HG03108 (cell line): ENCODE measurements at regions not wholly inside any gene's neighbourhood (a gene's known extent, or its start where the extent isn't known, plus 50 kb on each side); places are given as distances from the start of the nearest gene placed in this dataset.
A peak's percentile ranks its signal among the peaks of the same experiment; 100 is the strongest.

Experiments
- ATAC-seq: cut with Tn5 transposase; IDR thresholded peaks from one replicate; pipeline ENCODE4 v1.9.1; 2021; ENCODE audit warnings: moderate library complexity; ENCODE audit not compliant: unreplicated experiment

- ATAC-seq = no peak
Measured at GRCh38 chr1:36722871-36723270, 240.2 kb upstream of the CSF3R start.

GRCh38 chr1:36721261-36721660, 238.5 kb upstream of the CSF3R start:
- ATAC-seq = no peak

GRCh38 chr1:36717431-36717830, 234.7 kb upstream of the CSF3R start:
- no peak for ATAC-seq

- ATAC-seq = no peak
Measured at GRCh38 chr1:36715797-36716196, 233.1 kb upstream of the CSF3R start.

- ATAC-seq = no peak
Measured at GRCh38 chr1:36714301-36714700, 231.6 kb upstream of the CSF3R start.

- no peak for ATAC-seq
Measured at GRCh38 chr1:36711480-36711879, 228.8 kb upstream of the CSF3R start.

- no peak for ATAC-seq
Measured at GRCh38 chr1:36710951-36711350, 228.2 kb upstream of the CSF3R start.

GRCh38 chr1:36709869-36710481, 227.3 kb upstream of the CSF3R start:
- no peak for ATAC-seq

GRCh38 chr1:36708587-36708986, 225.9 kb upstream of the CSF3R start:
- ATAC-seq = no peak

- ATAC-seq = no peak
Measured at GRCh38 chr1:36707221-36707620, 224.5 kb upstream of the CSF3R start.

GRCh38 chr1:36706416-36706815, 223.7 kb upstream of the CSF3R start:
- ATAC-seq = no peak

- no peak for ATAC-seq
Measured at GRCh38 chr1:36705629-36706028, 222.9 kb upstream of the CSF3R start.

- peak; percentile 63 for ATAC-seq
Measured at GRCh38 chr1:36703526-36704208, 221.0 kb upstream of the CSF3R start.

GRCh38 chr1:36702963-36703362, 220.2 kb upstream of the CSF3R start:
- ATAC-seq = no peak

- ATAC-seq = no peak
Measured at GRCh38 chr1:36699113-36699911, 216.6 kb upstream of the CSF3R start.

- ATAC-seq = no peak
Measured at GRCh38 chr1:36697836-36698605, 215.3 kb upstream of the CSF3R start.

GRCh38 chr1:36696261-36696940, 213.7 kb upstream of the CSF3R start:
- ATAC-seq = no peak

- no peak for ATAC-seq
Measured at GRCh38 chr1:36693603-36694002, 210.9 kb upstream of the CSF3R start.

- no peak for ATAC-seq
Measured at GRCh38 chr1:36693161-36693525, 210.4 kb upstream of the CSF3R start.

- ATAC-seq = no peak
Measured at GRCh38 chr1:36692465-36693160, 209.9 kb upstream of the CSF3R start.
